ENCODE measurements at regions not wholly inside any gene's neighbourhood (a gene's known extent, or its start where the extent isn't known, plus 50 kb on each side); places are given as distances from the start of the nearest gene placed in this dataset.

- Histone ChIP-seq H2AFZ (ENCODE audit: low read length) (no peak overlapping the region), H3K4me2 (ENCODE audit: low read depth, low read length) (no peak overlapping the region), H3K9ac (ENCODE audit: insufficient read depth, low read depth, low read length) (no peak overlapping the region), H3K27ac (ENCODE audit: extremely low read length, insufficient read depth, low read length) (no peak overlapping the region), H4K20me1 (ENCODE audit: insufficient read depth, low read length) (no peaks in the 10 kb centered on the region), H3K4me1 (ENCODE audit: insufficient read depth, low read length) (no peaks in the 10 kb centered on the region), H3K9me3 (ENCODE audit: low read length) (no peaks in the 10 kb centered on the region), H3K4me3 (replicated peaks in 1 of 3; ENCODE audit: insufficient read depth in 1 of 3, low read depth in 2 of 3, low read length in 3 of 3) (no peak overlapping the region), H3K36me3 (replicated peaks in 1 of 2; ENCODE audit: control insufficient read depth in 1 of 2, insufficient read depth in 2 of 2, low read length in 2 of 2) (no peaks in the 10 kb centered on the region), H3K27me3 (ENCODE audit: control insufficient read depth in 1 of 2, insufficient read depth in 2 of 2, low read length in 2 of 2) (no peaks in the 10 kb centered on the region; a peak in 1 of 5 replicates), H3K79me2 (ENCODE audit: insufficient read depth, low read length) (no peaks in the 10 kb centered on the region)
- ChIA-PET POLR2A (no interaction called here), CTCF (ENCODE audit: low intra/inter-chr PET ratio, low total read pairs) (no interaction called here)
- in situ Hi-C loops (cut with HindIII; ENCODE audit: extremely low pct_ligation_motif_present, low pct_unique_long_range_greater_than_20kb) = no loop called here
- ATAC-seq = no peak
- BruUV-seq (replicated peaks) = no TSS peak
- 3% methylated on average over 5 of the region's 5 CpGs for WGBS (ENCODE audit: low lambda C conversion rate)
- TF ChIP-seq ZSCAN29 (CRISPR knock-in tag; conservative IDR thresholded peaks at IDR 0.05) = no peak
- no peak for TF ChIP-seq ZNF232 (CRISPR knock-in tag; IDR thresholded peaks at IDR 0.05; ENCODE audit: borderline replicate concordance)
- no peak for TF ChIP-seq AGO1 (IDR thresholded peaks at IDR 0.05; ENCODE audit: low read depth, low read length, poor library complexity, severe bottlenecking)
- no peak for TF ChIP-seq MAFF (IDR thresholded peaks at IDR 0.05; ENCODE audit: low read depth, low read length)
- TF ChIP-seq ZNF468 (CRISPR knock-in tag; IDR thresholded peaks at IDR 0.05) = no peak
- FAIRE-seq = no peak
- intact Hi-C loops (cut with micrococcal nuclease; ENCODE audit: unreplicated experiment) = no loop called here
- no peak for DNase-seq (ENCODE audit: low spot score)
Measured at GRCh38 chrX:153244767-153245166, 65.7 kb downstream of the MAGEA1 start.

DNA sequence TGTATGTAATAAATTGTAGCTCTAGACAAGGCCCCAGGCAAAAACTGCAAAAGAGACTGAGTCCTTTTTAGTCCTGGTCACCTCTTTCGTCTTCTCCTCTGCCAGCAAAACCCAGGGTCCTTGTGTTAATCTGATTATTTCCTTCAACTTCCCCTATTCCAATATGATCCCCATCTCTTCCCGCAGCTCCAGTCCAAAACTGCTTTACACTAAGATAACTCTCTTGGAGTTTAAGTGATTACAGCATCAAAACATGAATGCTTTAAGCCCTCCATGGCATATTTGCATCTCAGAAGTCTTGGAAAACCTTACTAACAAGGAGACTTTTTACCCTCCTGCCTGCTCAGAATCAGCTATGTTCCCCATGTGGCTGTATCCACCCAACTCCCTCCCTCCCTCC is 59.3 kb downstream of the MAGEA1 start:
- H4K20me1 ChIP-seq (ENCODE audit: insufficient read depth, low read length) = no peaks in the 10 kb centered on the region
- intact Hi-C loops (cut with micrococcal nuclease; ENCODE audit: unreplicated experiment) (no loop called here), in situ Hi-C loops (cut with HindIII; ENCODE audit: extremely low pct_ligation_motif_present, low pct_unique_long_range_greater_than_20kb) (no loop called here)
- FAIRE-seq = no peak
- H3K4me3 ChIP-seq (replicated peaks in 1 of 3; ENCODE audit: insufficient read depth in 1 of 3, low read depth in 2 of 3, low read length in 3 of 3) = no peak overlapping the region
- BruUV-seq (replicated peaks) = no TSS peak
- no peak for ATAC-seq
- WGBS (ENCODE audit: low lambda C conversion rate) = 38% methylated on average over 2 of the region's 2 CpGs
- H3K36me3 ChIP-seq (replicated peaks in 1 of 2; ENCODE audit: control insufficient read depth in 1 of 2, insufficient read depth in 2 of 2, low read length in 2 of 2) = no peaks in the 10 kb centered on the region
- no peak for DNase-seq (ENCODE audit: low spot score)
- no peak overlapping the region for H3K27ac ChIP-seq (ENCODE audit: extremely low read length, insufficient read depth, low read length)
- H3K4me1 ChIP-seq (ENCODE audit: insufficient read depth, low read length) = no peaks in the 10 kb centered on the region
- no peak overlapping the region for H3K9ac ChIP-seq (ENCODE audit: insufficient read depth, low read depth, low read length)
- H3K4me2 ChIP-seq (ENCODE audit: low read depth, low read length) = no peak overlapping the region
- no peaks in the 10 kb centered on the region for H3K9me3 ChIP-seq (ENCODE audit: low read length)
- ChIA-PET CTCF (ENCODE audit: low intra/inter-chr PET ratio, low total read pairs) (no interaction called here), POLR2A (no interaction called here)
- no peaks in the 10 kb centered on the region for H3K27me3 ChIP-seq (ENCODE audit: control insufficient read depth in 1 of 2, insufficient read depth in 2 of 2, low read length in 2 of 2)
- no peak overlapping the region for H2AFZ ChIP-seq (ENCODE audit: low read length)
- H3K79me2 ChIP-seq (ENCODE audit: insufficient read depth, low read length) = no peaks in the 10 kb centered on the region
- TF ChIP-seq ZNF841 (CRISPR knock-in tag; IDR thresholded peaks at IDR 0.05; ENCODE audit: borderline replicate concordance) = no peak
- TF ChIP-seq LRRFIP1 (CRISPR knock-in tag; conservative IDR thresholded peaks at IDR 0.05) = no peak
- no peak for TF ChIP-seq FOSL2 (CRISPR knock-in tag; IDR thresholded peaks at IDR 0.05)
- TF ChIP-seq, protein P1, sequence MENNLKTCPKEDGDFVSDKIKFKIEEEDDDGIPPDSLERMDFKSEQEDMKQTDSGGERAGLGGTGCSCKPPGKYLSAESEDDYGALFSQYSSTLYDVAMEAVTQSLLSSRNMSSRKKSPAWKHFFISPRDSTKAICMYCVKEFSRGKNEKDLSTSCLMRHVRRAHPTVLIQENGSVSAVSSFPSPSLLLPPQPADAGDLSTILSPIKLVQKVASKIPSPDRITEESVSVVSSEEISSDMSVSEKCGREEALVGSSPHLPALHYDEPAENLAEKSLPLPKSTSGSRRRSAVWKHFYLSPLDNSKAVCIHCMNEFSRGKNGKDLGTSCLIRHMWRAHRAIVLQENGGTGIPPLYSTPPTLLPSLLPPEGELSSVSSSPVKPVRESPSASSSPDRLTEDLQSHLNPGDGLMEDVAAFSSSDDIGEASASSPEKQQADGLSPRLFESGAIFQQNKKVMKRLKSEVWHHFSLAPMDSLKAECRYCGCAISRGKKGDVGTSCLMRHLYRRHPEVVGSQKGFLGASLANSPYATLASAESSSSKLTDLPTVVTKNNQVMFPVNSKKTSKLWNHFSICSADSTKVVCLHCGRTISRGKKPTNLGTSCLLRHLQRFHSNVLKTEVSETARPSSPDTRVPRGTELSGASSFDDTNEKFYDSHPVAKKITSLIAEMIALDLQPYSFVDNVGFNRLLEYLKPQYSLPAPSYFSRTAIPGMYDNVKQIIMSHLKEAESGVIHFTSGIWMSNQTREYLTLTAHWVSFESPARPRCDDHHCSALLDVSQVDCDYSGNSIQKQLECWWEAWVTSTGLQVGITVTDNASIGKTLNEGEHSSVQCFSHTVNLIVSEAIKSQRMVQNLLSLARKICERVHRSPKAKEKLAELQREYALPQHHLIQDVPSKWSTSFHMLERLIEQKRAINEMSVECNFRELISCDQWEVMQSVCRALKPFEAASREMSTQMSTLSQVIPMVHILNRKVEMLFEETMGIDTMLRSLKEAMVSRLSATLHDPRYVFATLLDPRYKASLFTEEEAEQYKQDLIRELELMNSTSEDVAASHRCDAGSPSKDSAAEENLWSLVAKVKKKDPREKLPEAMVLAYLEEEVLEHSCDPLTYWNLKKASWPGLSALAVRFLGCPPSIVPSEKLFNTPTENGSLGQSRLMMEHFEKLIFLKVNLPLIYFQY (CRISPR knock-in tag; IDR thresholded peaks at IDR 0.05; ENCODE audit: borderline replicate concordance) = no peak
